Testis (tissue), 2 donors: ENCODE measurements at regions not wholly inside any gene's neighbourhood (a gene's known extent, or its start where the extent isn't known, plus 50 kb on each side); places are given as distances from the start of the nearest gene placed in this dataset.
"Not testable (repeated sequence)": the region's sequence is repeated elsewhere in the genome, so short reads cannot be mapped to it uniquely, and the experiment has no call there.

Source experiments
- CTCF ChIP-seq, 3 experiments: fragments of 450-650 bp in 2 of 3; fragments of 200-600 bp in 1 of 3; sonication (generic) in 1 of 3; IDR thresholded peaks; one replicate each; pipeline ENCODE4 v1.5.1; 2016 to 2019; ENCODE audit warnings: antibody characterized with exemption in 3 of 3, mild to moderate bottlenecking in 2 of 3, moderate library complexity in 1 of 3
- POLR2A ChIP-seq: fragments of 450-650 bp; IDR thresholded peaks from one replicate; pipeline ENCODE4 v1.6.1; 2017; ENCODE audit warnings: antibody characterized with exemption, mild to moderate bottlenecking, moderate library complexity

- TF ChIP-seq CTCF (IDR thresholded peaks at IDR 0.05); POLR2A: not testable (repeated sequence)
Measured at GRCh38 chr1:234779600-234779999, 169.6 kb upstream of the IRF2BP2 start.
